ENCODE measurements at regions not wholly inside any gene's neighbourhood (a gene's known extent, or its start where the extent isn't known, plus 50 kb on each side); places are given as distances from the start of the nearest gene placed in this dataset.

DNA sequence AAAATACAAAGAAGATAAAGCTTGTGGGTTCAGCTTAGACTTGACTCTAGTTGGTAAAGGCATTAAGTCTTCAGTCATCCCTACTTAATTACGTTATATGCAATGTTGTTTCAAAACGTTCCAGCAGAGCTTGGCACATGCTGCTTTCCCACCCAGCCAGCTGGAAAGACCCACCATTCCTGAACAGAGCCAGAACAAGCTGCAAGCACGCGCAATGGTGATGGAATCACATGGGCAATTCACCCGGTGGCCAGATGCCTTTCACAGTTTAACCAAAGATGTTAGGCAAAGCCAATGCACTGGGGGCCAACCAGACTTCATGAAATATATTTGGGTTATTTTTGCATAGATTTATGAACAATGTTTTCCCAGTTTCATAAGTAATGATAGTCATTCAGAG lies 123.4 kb upstream of the CDH20 start (continued):
- no peak for TF ChIP-seq EP300 (IDR thresholded peaks at IDR 0.05; ENCODE audit: borderline replicate concordance in 1 of 2, low read depth in 2 of 2, low read length in 2 of 2)
- no peak for TF ChIP-seq SIN3A (conservative IDR thresholded peaks at IDR 0.05 in 1 of 2, IDR thresholded peaks at IDR 0.05 in 1 of 2; ENCODE audit: low read depth in 1 of 2, low read length in 2 of 2)
- no peak for TF ChIP-seq POLR2A (IDR thresholded peaks at IDR 0.05; ENCODE audit: control extremely low read depth in 1 of 2, low read depth in 2 of 2, low read length in 2 of 2)
- TF ChIP-seq SAP30 (IDR thresholded peaks at IDR 0.05; ENCODE audit: insufficient read depth, insufficient replicate concordance, low read length), result no peak

All from H1 (cell line).